Mesodermal cell (in vitro differentiated cells): ENCODE measurements at regions not wholly inside any gene's neighbourhood (a gene's known extent, or its start where the extent isn't known, plus 50 kb on each side); places are given as distances from the start of the nearest gene placed in this dataset.

Experiments used
- H3K27ac ChIP-seq: 2 replicates; pipeline ENCODE4 v1.7.0; 2013; ENCODE audit warnings: mild to moderate bottlenecking, low read depth, low read length, moderate library complexity; ENCODE audit not compliant: severe bottlenecking
- H3K36me3 ChIP-seq: 2 replicates; pipeline ENCODE4 v1.7.1; 2013; ENCODE audit warnings: mild to moderate bottlenecking, low read length, moderate library complexity; ENCODE audit not compliant: control insufficient read depth, insufficient read depth
- H3K4me1 ChIP-seq: one replicate; pipeline ENCODE4 v1.7.1; 2013; ENCODE audit warnings: mild to moderate bottlenecking, low read length; ENCODE audit not compliant: insufficient read depth, control insufficient read depth, poor library complexity, severe bottlenecking
- H3K4me3 ChIP-seq: 2 replicates; pipeline ENCODE4 v1.7.0; 2013; ENCODE audit warnings: low read length, control low read depth, mild to moderate bottlenecking; ENCODE audit not compliant: insufficient read depth, poor library complexity, severe bottlenecking; ENCODE audit errors: extremely low read depth
- H3K9me3 ChIP-seq: 2 replicates; pipeline ENCODE4 v1.7.1; 2013; ENCODE audit warnings: mild to moderate bottlenecking, low read length, moderate library complexity; ENCODE audit not compliant: control insufficient read depth
- WGBS, 2 experiments: methylation state at CpG; one replicate each; pipeline ENCODE4 v1.1.5; 2013; ENCODE audit warnings: missing lambda C conversion rate in 2 of 2; ENCODE audit not compliant: insufficient coverage in 2 of 2; 5-methylcytosine and 5-hydroxymethylcytosine counted together

GRCh38 chr20:56957737-56958553 lies 308.5 kb downstream of the BMP7 start:
- Histone ChIP-seq H3K4me3 (no peak overlapping the region), H3K36me3 (no peaks in the 10 kb centered on the region), H3K4me1 (no peaks in the 10 kb centered on the region), H3K9me3 (no peaks in the 10 kb centered on the region), H3K27ac (peak overlapping the region; percentile 61)
- WGBS, 2 experiments = 78 to 79% methylated on average over 31 to 33 of the region's 34 CpGs

- WGBS, 2 experiments = 33% methylated on average over 1 of the region's 2 CpGs; no CpG with 5 or more reads in 1 of the 2 experiments
- H3K27ac ChIP-seq = no peak overlapping the region
- H3K9me3 ChIP-seq = no peaks in the 10 kb centered on the region
These were observed 301.5 kb downstream of the BMP7 start for GRCh38 chr20:56964901-56965300.

GRCh38 chr20:56967916-56968315 lies 298.5 kb downstream of the BMP7 start:
- H3K4me3 ChIP-seq = no peak overlapping the region
- 81 to 88% methylated on average over 11 of the region's 12 CpGs for WGBS, 2 experiments
- no peak overlapping the region for H3K27ac ChIP-seq
- no peaks in the 10 kb centered on the region for H3K9me3 ChIP-seq
- H3K36me3 ChIP-seq = no peaks in the 10 kb centered on the region
- no peaks in the 10 kb centered on the region for H3K4me1 ChIP-seq

More at GRCh38 chr20:56964901-56965300, 301.5 kb downstream of the BMP7 start:
- Histone ChIP-seq H3K4me1 (no peaks in the 10 kb centered on the region), H3K4me3 (no peak overlapping the region), H3K36me3 (no peaks in the 10 kb centered on the region)

- no peak overlapping the region for H3K4me3 ChIP-seq
- no peaks in the 10 kb centered on the region for H3K4me1 ChIP-seq
- 60 to 69% methylated on average over 6 to 7 of the region's 12 CpGs for WGBS, 2 experiments
These were observed 297.9 kb downstream of the BMP7 start for GRCh38 chr20:56968376-56969048.

DNA sequence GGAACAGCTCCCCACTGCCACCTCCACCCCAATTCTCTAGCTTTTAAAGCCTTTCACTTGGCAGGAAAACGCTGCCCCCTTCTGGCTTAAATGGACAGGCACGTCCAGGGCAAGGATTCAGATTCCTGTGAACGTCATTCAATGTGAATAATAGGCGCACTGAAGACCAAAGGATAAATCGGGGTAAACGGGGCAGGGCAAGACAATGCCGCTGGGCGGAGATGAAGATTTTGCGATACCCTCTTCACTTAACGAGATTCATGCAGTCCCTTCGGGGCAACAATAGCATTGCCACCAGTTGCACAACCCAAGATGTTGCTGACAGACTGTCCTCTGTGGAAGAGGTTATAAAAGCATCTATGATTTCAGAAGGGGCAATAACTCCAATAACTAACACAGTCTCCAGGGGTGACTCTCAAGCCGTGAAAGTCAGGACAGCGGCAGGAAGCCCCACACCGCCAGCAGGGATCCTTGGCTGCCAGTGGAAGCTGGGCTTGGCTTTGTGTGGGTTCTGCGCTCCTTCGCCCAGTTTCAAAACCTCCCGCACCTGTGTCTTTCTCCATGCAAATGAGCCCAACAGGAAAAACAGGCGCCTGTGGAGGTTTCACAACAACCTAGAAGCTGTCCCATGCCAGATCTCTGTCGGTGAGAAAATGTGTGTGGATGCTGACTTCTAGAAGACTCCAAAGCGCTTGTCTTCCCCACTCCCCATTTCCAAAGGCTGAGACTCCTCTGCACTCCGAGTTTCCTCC lies 291.8 kb downstream of the BMP7 start:
- Histone ChIP-seq H3K27ac (no peak overlapping the region), H3K4me3 (no peak overlapping the region), H3K4me1 (no peaks in the 10 kb centered on the region), H3K36me3 (no peaks in the 10 kb centered on the region), H3K9me3 (no peaks in the 10 kb centered on the region)
- 9 to 27% methylated on average over 12 to 14 of the region's 21 CpGs for WGBS, 2 experiments

More at GRCh38 chr20:56968376-56969048, 297.9 kb downstream of the BMP7 start:
- H3K9me3 ChIP-seq = no peaks in the 10 kb centered on the region
- no peaks in the 10 kb centered on the region for H3K36me3 ChIP-seq
- no peak overlapping the region for H3K27ac ChIP-seq

DNA sequence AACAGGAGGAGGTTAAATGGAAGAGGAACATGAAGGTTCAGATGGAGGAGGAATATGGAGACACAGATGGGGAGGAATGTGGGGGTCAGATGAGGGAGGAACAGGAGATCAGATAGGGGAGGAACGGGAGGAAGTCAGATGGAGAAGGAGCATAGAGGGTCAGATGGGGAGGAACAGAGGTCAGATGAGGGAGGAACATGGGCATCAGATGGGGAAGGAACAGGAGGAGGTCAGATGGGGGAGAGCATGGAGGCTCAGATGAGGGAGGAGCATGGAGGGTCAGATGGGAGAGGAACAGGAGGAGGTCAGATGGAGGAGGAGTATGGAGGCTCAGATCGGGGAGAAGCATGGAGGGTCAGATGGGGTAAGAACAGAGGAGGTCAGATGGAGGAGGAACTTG lies 290.6 kb downstream of the BMP7 start:
- H3K27ac ChIP-seq = no peak overlapping the region
- H3K9me3 ChIP-seq = no peaks in the 10 kb centered on the region
- WGBS, 2 experiments = 84 to 94% methylated on average over 2 of the region's 2 CpGs

DNA sequence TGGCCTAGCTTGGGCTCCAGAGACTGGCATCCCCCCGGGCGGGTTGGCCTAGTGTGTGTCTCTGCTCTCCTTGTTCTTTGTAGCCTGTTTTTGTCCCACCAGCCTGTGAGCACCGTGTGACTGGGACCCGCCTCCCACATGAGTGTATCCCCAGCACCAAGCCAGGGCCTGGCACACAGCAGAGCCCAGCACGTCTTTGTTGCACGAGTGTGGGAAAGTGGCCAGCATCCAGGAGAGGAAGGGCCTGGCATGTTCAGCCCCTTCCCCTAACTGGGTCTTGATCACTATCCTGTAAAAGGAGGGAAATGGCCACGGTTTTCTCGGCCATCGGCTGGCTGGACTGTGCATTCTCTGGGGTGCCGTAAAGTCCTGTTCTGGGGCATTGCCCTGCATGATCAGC lies 290.1 kb downstream of the BMP7 start:
- H3K4me3 ChIP-seq = no peak overlapping the region
- H3K36me3 ChIP-seq = no peaks in the 10 kb centered on the region
- H3K9me3 ChIP-seq = no peaks in the 10 kb centered on the region
- no peak overlapping the region for H3K27ac ChIP-seq
- WGBS, 2 experiments = 82 to 93% methylated on average over 7 to 10 of the region's 10 CpGs
- no peaks in the 10 kb centered on the region for H3K4me1 ChIP-seq

More for the DNA sequence above, 290.6 kb downstream of the BMP7 start:
- Histone ChIP-seq H3K36me3 (no peaks in the 10 kb centered on the region), H3K4me3 (no peak overlapping the region), H3K4me1 (no peaks in the 10 kb centered on the region)

DNA sequence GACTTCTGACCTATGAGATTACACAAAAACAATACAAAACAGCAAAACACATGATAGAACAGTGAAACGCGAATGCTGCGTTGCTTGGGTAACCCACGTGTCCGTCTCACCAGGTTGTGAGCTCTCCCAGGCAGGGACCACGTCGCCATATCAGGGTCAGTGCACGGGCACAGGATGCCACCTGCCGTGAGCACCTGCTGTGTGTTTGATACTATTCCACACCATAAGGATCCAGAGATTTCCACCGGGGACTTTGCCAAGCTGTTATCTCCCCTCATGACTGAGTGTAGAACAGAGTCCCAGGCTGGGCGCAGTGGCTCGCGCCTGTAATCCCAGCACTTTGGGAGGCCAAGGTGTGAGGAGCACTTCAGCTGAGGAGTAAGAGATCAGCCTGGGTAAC lies 288.0 kb downstream of the BMP7 start:
- WGBS, 2 experiments = 92 to 94% methylated on average over 9 to 13 of the region's 13 CpGs
- Histone ChIP-seq H3K9me3 (no peaks in the 10 kb centered on the region), H3K4me3 (no peak overlapping the region), H3K36me3 (no peaks in the 10 kb centered on the region), H3K27ac (no peak overlapping the region), H3K4me1 (no peaks in the 10 kb centered on the region)

GRCh38 chr20:56979125-56979524 lies 287.3 kb downstream of the BMP7 start:
- Histone ChIP-seq H3K4me1 (no peaks in the 10 kb centered on the region), H3K9me3 (no peaks in the 10 kb centered on the region), H3K27ac (no peak overlapping the region), H3K4me3 (no peak overlapping the region), H3K36me3 (no peaks in the 10 kb centered on the region)
- 83% methylated on average over 3 to 5 of the region's 5 CpGs for WGBS, 2 experiments

DNA sequence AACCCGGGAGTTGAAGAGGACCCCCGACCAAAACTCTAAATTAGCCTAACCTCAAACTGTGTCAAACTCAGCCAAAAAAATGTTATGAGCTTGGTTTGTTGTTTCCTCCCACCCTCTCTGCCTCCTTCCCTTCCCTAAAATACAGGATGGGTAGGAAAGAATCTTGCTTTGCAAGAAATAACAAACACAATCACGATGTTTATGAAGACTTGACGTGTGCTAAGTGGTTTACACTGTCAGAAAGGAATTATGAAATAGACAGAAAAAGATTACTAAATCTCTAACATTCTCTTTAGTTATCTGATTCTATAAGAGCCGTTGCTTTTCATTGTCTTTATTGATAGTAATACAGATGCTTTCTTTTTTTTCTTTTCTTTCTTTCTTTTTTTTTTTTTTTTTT lies 285.1 kb downstream of the BMP7 start:
- H3K36me3 ChIP-seq = no peaks in the 10 kb centered on the region
- no peak overlapping the region for H3K4me3 ChIP-seq
- 100% methylated on average over 2 of the region's 5 CpGs; no CpG with 5 or more reads in 1 of the 2 experiments for WGBS, 2 experiments
- H3K4me1 ChIP-seq = no peaks in the 10 kb centered on the region
- H3K9me3 ChIP-seq = peaks cover 7% of the 10 kb centered on the region
- H3K27ac ChIP-seq = no peak overlapping the region
